Coronary artery (tissue), 2 donors: ENCODE measurements at regions not wholly inside any gene's neighbourhood (a gene's known extent, or its start where the extent isn't known, plus 50 kb on each side); places are given as distances from the start of the nearest gene placed in this dataset.
"Not testable (repeated sequence)": the region's sequence is repeated elsewhere in the genome, so short reads cannot be mapped to it uniquely, and the experiment has no call there.

Source experiments
- DNase-seq: peaks from one replicate; pipeline ENCODE4 v3.0.0-alpha.2; 2017; ENCODE audit warnings: low spot score
- H3K27ac ChIP-seq, 2 donors: fragments of 200-600 bp; sonication (generic); one replicate each; pipeline ENCODE4 v1.5.1; 2016 to 2019
- H3K4me3 ChIP-seq: fragments of 200-600 bp; sonication (generic); 2 replicates; pipeline ENCODE4 v1.5.1; 2016; ENCODE audit warnings: mild to moderate bottlenecking, moderate library complexity
- TF ChIP-seq, protein P1 (sequence below): fragments of 200-600 bp; sonication (generic); IDR thresholded peaks from one replicate; pipeline ENCODE4 v1.5.1; 2019; ENCODE audit warnings: antibody characterized with exemption

DNA sequence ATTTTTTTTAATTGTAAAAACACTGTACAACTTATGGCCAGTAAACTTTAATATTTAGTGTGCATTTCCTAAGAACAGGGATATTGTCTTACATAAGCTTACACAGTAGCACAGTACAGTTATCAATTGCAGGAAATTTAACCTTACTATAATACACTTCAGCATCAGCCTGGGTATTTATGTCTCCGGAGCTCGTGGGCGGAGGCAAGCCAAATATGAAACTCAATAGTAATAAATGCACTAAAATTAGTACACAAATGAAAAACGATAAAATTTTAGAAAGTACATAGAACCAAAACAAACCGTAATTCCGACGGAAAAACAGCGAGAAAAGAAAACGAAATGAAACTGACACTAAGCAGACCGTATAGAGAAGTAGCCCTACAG lies 91.2 kb downstream of the ANXA2R start:
- H3K4me3 ChIP-seq, result peak overlapping the region; percentile 73
- DNase-seq, result no peak
- peak overlapping the region in 1 of 2 donors; percentile 75 for H3K27ac ChIP-seq
- TF ChIP-seq, protein P1, sequence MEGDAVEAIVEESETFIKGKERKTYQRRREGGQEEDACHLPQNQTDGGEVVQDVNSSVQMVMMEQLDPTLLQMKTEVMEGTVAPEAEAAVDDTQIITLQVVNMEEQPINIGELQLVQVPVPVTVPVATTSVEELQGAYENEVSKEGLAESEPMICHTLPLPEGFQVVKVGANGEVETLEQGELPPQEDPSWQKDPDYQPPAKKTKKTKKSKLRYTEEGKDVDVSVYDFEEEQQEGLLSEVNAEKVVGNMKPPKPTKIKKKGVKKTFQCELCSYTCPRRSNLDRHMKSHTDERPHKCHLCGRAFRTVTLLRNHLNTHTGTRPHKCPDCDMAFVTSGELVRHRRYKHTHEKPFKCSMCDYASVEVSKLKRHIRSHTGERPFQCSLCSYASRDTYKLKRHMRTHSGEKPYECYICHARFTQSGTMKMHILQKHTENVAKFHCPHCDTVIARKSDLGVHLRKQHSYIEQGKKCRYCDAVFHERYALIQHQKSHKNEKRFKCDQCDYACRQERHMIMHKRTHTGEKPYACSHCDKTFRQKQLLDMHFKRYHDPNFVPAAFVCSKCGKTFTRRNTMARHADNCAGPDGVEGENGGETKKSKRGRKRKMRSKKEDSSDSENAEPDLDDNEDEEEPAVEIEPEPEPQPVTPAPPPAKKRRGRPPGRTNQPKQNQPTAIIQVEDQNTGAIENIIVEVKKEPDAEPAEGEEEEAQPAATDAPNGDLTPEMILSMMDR, result no peak

DNA sequence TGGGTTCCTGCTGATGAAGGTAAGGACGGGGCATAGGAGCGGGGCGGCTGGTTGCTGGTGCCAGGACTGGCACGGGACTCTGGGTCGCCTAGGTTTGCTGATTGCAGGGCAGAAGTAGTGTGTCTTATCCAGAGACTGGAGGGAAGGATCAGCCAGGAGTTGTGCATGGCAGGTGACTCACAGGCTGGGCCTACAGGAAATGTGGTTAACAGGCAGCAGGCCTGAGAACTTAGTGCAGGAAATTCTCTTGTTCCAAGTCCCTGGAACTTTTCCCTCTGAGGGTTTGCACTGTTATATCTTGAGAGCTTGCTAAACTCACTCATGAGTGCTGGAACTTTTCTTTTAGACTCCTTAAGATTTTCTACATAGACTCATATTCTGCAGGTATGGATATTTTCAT lies 95.1 kb downstream of the ANXA2R start:
- no peak overlapping the region for H3K4me3 ChIP-seq
- DNase-seq, result no peak
- TF ChIP-seq, protein P1, result no peak
- no peak overlapping the region for H3K27ac ChIP-seq

DNA sequence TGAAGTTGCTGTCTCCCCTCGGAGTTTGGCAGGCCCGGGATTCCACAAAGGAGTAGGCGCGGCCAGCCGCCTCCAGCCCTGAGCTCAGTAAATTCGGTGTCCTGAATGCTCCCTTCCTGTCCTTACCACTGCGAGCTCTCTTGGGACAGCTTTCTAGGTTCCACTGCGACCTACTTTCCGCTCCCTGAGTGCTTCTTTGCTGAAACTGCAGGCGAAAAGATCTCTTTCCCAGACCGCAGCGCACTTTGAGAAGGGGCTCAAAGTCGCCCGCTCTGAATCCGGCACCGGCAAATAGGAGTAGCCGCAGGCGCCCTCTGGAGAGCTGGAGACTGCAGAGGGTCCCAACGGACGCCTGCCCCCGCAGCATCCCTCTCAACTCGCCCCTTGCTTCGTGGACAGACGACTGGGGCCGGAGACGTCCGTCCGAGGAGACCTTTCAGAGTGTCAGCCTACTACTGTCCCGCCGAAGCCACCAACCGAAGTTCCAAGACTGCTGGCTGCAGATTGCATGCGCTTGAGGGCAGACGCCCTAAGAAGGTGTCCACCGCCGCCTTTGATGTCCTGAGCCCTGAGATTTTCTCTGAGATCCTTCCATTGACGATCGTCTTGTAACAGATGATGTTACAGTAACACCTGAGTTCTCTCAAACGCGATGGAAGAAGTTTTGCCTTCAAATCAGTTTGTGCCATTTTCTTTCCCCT lies 96.0 kb downstream of the ANXA2R start:
- H3K27ac ChIP-seq, result no peak overlapping the region
- peak overlapping the region; percentile 57 for H3K4me3 ChIP-seq
- no peak for DNase-seq
- TF ChIP-seq, protein P1, result no peak

DNA sequence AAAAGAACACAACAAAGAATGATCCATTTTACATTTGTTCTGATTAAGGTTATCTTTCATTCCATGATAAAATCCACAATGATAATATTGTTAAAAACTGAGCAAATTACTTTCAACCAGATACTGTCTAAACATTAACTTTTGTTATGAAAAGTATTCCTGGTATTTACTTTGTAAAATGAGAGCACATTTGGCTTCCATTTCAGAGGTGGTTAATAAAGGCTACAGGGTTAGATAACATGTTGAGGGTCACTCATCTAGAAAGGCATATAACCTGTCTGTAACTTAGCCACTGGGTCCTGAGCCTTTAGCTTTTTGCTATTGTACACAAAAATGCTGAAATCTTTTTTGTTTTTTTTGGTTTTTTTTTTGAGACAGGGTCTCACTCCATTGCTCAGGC lies 99.3 kb downstream of the ANXA2R start:
- Histone ChIP-seq H3K4me3 (no peak overlapping the region), H3K27ac (no peak overlapping the region)
- no peak for DNase-seq
- TF ChIP-seq, protein P1, result no peak

DNA sequence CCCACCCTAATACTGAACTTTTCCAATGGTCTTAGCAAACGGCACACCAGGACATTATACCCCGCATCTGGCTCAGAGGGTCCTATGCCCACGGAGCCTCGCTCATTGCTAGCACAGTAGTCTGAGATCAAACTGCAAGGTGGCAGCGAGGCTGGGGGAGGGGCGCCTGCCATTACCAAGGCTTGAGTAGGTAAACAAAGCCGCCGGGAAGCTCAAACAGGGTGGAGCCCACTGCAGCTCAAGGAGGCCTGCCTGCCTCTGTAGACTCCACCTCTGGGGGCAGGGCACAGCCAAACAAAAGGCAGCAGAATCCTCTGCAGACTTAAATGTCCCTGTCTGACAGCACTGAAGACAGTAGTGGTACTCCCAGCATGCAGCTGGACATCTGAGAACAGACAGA lies 108.1 kb downstream of the ANXA2R start:
- H3K27ac ChIP-seq, H3K4me3 ChIP-seq, DNase-seq: not testable (repeated sequence)

DNA sequence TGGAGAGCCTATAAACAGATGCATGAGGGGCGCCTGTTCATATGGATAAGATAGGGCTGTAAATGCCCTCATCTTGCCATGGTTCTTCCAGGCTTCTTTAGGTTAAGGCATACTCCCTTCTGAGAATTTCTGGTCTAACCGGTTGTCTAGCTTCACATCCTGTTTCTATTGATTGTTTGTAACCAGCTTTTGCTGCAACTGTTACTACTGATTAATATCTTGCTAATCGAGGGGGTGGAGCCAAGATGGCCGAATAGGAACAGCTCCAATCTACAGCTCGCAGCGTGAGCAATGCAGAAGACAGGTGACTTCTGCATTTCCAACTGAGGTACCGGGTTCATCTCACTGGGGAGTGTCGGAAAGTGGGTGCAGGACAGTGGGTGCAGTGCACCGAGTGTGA lies 108.7 kb downstream of the ANXA2R start:
- not testable (repeated sequence) for DNase-seq, H3K27ac ChIP-seq, H3K4me3 ChIP-seq

DNA sequence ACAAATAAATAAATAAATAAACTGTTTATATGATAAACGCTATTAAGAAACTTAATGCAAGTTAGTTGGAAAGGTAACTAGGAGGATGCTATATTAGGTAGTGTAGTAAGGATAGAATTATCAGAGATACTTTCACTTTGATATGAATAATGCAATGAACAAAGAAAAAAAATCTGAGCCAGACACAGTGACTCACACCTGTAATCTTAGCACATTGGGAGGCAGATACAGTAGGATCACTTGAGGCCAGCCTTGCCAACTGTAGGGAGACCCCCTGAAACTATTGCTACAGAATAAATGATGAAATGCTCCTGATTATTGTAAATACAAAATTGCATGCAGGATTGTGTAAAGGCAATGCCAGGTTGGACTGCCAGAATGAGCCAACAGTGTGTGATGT lies 109.2 kb downstream of the ANXA2R start:
- Histone ChIP-seq H3K27ac (no peak overlapping the region), H3K4me3 (no peak overlapping the region)
- TF ChIP-seq, protein P1, result no peak
- DNase-seq, result no peak

DNA sequence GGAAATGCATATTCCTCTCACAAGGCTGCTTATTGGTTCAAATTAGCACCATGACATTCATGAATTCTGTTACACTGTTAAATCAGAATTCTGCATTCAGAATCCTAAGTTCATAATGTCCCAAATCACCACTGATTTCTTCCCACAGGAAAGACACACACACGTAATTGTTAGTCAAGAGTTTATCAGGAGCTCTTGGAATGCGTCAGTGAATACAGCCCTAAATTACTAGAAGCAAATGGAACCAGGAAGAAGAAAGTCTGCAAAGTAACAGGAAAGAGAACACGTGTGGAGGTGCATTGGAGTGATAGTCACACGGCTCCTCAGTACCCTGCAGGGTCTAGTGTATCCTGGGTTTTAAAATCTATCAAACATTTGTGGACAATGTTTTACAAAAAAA lies 110.2 kb downstream of the ANXA2R start:
- TF ChIP-seq, protein P1, result no peak
- Histone ChIP-seq H3K4me3 (no peak overlapping the region), H3K27ac (no peak overlapping the region)
- no peak for DNase-seq
